ENCODE measurements at regions not wholly inside any gene's neighbourhood (a gene's known extent, or its start where the extent isn't known, plus 50 kb on each side); places are given as distances from the start of the nearest gene placed in this dataset.
A peak's percentile ranks its signal among the peaks of the same experiment; 100 is the strongest.
"Not testable (repeated sequence)": the region's sequence is repeated elsewhere in the genome, so short reads cannot be mapped to it uniquely, and the experiment has no call there.

DNA sequence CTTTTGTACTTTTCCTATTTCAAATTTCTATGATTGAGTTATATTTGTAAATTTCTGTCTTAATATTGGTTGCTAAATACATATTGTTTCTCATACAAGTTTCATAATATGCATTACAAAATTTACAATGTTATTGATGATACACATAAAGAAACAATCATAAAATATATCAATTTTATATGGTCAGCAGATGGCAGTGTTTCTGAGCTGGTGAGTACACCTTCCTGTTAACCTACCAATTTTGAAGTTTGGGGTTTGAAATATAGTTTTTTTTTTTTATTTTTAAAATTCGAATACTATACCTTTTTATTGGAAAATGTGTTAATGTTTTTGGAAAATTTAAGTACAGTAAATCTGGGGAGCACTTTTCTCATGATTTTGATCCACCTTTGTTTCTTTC, 1953.1 kb upstream of the ADGRL3 start:
- peak in 1 of 2 donors; percentile 28 for DNase-seq

GRCh38 chr4:59248313-59248712, 1951.8 kb upstream of the ADGRL3 start:
- DNase-seq: no peak

DNA sequence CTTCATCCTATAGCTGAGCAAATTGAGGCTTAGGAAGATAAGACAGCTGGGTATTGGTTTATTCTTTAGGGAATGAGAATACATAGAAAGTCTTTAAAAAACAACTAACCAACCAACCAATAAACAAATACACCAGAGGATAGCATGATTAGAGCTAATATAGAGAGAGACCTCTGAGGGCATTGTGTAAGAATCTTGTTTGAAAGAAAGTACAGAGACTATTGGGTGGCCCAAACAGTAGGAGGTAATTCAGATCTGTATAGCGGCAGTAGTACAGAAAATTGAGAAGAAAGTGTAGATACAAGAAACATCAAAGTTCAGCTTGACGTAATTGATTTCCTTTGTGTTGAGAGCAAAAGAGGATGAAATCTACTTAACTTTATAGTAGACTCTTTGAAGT, 1951.0 kb upstream of the ADGRL3 start:
- no peak for DNase-seq

DNA sequence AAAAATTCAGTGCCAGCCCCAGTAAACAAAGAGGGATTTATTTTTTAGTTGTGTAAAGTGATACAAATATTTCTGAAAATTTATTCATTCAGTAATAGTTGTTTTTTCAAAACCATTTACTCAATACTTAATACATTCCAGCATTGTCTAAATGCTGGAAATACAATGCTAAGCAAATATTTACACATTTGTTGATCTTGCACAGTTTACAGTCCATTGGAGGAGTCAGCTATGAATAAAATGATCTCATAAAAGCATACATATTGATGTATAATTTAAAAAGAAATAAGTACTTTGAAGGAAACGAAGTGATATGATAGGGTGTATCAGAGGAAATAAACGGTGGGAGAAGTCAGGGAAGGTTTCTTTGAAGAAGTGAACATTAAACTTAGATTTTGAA, 1942.1 kb upstream of the ADGRL3 start:
- DNase-seq: no peak

- no peak for DNase-seq
Measured at GRCh38 chr4:59307609-59308008, 1892.5 kb upstream of the ADGRL3 start.

GRCh38 chr4:59314637-59315036, 1885.5 kb upstream of the ADGRL3 start:
- DNase-seq: no peak

DNA sequence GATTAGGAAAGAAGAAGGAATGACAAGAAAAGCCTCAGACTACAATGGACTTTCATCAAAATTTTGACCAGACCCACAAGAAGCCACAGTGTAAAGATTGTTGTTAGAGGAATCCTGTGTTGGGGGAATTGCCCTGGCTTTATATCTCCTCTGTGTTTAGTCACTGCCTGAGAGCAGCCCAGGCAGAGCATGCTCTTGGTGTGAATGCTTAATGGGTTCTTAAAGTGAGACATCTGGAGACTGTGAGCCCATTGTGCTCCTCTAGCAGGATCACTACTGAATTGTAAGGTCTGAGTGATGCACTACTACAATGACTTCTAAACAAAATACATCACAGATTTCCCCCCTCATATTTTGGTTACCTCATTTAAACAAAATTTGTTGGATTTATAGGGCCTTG, 1860.5 kb upstream of the ADGRL3 start:
- DNase-seq: peak; percentile 5 to 14

DNA sequence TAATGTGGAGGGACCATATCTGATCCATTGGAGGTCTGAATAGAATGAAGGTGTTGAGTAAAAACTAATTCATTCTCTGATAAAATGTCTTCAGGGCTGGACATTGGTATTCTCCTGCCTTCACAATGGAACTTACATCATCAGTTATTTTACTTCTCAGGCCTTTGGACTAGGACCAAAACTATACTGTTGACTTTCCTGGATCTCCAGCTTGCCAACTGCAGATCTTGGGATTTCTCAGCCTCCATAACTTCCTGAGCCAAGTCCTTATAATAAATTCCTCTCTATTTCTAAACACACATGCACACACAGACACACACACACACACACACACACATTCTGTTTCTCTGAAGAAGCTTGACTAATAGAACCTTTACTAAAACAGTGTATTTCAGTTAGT, 1858.6 kb upstream of the ADGRL3 start:
- DNase-seq: no peak

DNA sequence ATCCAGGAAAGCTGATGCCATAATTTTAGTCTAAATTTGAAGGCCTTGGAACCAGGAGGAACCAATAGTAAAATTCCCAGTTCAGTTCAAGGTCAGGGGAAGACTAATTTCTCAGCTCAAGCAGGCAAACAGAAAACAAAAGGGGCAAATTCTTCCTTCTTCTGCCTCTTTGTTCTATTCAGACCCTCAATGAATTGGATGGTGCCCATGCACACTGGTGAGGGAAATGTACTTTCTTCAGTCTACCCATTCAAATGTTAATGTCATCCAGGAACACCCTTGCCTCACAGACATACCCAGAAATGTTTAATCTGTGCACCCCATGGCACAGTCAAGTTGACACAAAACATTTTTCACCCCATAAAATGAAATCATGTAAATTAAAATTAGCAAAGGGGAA, 1851.2 kb upstream of the ADGRL3 start:
- DNase-seq: no peak

DNA sequence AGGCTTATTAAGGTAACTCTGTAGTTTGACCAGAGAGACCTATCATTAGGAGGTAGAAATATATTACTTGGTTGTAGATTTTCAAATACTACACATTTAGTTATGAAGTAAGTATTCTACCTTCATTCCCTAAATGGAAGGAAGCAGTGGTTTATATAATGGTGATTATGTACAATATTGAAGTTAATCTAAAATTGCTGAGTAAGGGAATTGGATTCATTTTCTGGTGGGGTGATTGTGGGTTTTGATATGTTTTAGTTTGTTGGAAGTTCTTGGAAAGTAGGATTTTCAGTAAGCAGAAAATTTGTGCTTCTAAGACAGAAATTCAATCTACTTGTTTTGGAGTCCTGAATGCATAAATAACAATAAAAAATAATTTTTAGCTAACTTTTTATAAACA, 1830.9 kb upstream of the ADGRL3 start:
- no peak for DNase-seq

DNA sequence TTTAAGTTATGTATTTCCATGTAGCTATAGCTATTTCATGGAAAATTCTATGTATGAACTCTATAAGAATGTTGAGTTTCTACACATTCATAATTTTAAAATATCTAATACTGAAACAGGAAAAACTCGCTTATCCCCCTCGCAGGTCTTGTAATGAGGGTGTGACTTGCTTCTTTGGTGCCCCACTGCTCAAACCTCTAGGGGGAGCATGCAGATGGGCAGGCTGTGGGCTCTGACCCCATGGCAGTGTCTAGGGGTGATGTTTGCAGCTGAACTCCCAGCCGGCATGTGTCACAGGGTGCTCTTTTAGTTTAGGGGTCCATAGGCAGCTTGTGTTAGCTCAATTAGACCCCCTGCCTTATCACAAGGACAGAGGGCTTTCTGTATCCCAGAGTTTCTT, 1825.7 kb upstream of the ADGRL3 start:
- no peak for DNase-seq

DNA sequence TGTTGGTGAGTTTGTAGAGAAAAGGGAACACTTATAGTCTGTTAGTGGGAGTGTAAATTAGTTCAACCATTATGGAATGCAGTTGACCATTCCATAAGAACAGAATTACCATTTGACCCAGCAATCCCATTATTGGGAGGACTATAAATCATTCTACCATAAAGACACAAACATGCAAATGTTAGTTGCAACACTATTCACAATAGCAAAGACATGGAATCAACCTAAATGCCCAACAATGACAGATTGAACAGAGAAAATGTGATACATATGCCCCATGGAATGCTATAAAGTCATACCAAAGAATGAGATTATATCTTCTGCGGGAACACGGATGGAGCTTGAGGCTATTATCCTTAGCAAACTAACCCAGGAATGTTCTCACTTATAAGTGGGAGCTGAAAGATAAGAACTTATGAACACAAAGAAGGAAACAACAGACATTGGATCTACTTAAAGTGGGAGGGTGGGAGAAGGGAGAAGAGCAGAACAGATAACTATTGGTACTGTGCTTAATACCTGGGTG, 1819.2 kb upstream of the ADGRL3 start:
- DNase-seq: no peak

- no peak for DNase-seq
Measured at GRCh38 chr4:59381591-59381990, 1818.5 kb upstream of the ADGRL3 start.

DNA sequence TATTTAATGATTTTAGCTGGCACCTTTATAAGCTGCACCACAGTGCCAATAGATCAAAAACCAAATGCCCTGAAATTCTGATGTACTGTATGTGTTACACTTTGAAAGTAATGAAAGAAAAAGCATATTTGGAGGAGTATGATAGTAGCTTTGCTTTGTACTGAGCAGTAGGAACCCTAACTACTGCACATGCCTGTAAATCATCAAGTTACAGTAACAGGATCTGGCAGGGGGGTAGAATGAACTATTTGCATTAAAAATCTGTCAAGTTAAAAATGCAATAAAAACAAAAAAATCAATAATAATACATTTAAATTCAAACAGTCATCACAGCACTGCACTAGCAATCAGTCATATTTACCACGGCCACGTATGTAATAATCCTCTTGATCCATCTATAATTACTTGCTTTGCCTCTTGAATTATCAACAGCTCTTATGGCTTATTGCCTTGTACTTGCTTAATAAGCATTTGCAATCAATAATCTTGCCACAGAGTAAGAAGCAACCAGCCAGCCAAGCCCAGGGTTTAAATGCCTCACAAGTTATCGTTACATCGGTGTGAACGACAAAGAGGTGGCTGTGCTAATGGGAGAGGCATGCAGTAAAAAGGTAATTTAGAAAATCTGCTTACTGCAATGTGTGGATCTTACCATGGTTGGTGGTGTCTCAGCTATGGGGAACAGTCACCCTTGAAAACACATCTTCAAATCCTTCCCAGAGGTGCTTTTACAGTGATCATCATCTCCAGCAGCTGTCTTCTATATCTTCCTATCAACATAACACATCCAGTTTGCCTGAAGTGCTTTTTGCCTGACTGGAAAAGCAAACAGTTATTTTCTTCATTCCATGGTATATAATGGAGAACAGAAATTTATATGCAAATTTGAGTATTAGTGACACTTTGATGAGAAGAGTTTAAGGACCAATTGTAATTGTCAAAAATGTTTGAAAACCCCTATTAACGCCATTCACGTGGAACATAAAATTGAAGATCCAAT, 1812.1 kb upstream of the ADGRL3 start:
- DNase-seq: no peak

DNA sequence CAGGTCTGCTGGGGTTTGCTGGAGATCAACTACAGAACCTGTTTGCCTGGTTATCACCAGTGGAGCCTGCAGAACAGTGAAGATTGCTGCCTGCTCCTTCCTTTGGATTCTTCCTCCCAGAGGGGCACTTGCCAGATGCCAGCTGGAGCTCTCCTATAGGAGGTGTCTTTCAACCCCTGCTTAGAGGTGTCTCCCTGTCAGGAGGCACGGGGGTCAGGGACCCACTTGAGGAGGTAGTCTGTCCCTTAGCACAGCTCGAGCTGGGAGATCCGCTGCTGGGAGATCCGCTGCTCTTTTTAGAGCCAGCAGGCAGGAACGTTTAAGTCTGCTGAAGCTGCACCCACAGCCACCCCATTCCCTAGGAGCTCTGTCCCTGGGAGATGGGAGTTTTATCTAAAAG, 1806.3 kb upstream of the ADGRL3 start:
- no peak for DNase-seq

DNA sequence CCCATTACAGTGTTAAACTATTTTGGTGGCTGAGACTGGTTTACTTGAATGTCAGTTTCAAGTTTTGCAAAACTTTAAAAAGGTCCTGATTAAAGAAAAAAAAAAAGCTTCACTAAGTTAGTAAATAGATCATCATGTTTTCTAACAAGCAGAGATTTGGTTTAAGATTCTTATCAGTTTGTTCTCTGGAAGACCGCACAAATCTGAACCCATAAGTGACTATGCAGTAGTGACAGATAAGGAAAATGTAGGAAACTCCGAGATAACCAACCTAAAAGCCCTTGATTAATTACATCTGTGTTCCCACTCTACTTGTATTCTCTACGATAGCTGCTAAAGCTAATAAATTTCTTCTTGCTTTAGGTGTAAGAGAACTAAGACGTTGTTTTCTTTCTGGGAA, 1799.8 kb upstream of the ADGRL3 start:
- no peak for DNase-seq

GRCh38 chr4:59409647-59410046, 1790.5 kb upstream of the ADGRL3 start:
- DNase-seq: no peak

GRCh38 chr4:59412739-59413138, 1787.4 kb upstream of the ADGRL3 start:
- no peak for DNase-seq

- DNase-seq: no peak
Measured at GRCh38 chr4:59455751-59456150, 1744.4 kb upstream of the ADGRL3 start.

DNA sequence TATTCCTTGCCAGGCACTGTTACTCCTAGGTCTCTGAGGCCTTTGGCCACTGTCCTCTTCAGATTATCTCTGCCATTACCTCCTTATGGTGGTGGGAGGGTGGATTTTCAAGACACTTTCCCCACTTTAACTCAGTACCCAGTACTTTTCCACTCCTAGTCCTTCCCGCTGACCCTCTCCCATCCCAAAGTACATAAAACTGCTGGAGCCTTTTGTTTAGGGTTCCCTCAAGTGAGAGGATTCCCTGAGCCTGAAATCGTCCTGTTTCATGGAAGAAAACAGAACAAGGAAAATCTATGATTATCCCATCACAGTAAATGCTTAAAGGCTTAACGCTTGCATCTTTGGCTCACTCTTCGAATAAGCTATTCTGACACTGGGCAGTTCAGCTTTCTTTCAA, 1742.5 kb upstream of the ADGRL3 start:
- no peak for DNase-seq

GRCh38 chr4:59484944-59485343, 1715.2 kb upstream of the ADGRL3 start:
- no peak for DNase-seq

DNA sequence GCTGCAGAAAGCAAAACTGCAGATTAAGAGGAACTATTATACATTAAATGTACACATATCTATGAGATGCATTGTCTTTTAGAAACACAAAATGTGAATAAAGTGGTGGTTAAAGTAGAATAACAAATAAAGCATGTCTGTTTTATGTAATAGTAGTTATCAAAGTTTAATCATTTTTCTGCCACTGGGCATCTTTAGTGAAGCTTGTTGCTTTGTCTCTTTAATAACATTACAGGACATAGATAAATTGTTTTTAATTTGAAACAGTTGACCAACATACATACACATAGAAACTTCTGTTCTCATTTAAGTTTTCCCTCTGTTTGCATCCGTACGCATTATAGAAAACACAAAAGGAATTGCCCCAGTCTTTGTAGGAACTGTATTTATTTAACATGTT, 1700.0 kb upstream of the ADGRL3 start:
- no peak for DNase-seq

DNA sequence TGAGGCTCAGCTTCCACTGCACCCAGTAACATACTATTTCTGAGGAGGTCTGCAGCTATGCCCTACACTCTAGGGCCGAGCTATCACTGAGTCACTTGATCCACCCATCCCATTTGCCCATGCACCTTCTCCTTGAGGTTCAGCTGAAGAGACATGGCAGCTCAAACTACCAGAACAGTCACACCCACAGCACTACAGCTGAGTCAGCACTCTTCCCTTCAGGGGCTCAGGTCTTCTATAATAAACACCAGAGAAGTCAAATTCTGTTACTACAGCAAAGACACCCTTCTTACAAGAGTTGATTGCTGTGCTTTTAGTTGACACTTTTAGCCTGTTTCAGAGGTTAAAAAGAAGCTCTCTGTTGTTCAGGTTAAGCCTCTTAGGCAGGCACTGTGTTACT, 1696.4 kb upstream of the ADGRL3 start:
- no peak for DNase-seq

DNA sequence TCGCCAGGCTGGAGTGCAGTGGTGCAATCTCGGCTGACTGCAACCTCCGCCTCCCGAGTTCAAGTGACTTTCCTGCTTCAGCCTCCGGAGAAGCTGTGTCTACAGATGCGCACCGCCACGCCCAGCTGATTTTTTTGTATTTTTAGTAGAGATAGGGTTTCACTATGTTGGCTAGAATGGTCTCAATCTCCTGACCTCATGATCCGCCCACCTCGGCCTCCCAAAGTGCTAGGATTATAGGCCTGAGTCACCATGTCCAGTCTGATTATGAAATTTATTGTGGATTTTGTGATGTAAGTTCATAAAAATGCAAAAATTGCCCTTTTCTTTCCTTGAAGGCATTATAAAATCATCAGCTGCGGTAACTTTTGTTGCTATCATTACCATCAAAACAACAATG, 1688.3 kb upstream of the ADGRL3 start:
- DNase-seq: not testable (repeated sequence)

GRCh38 chr4:59517007-59517406, 1683.1 kb upstream of the ADGRL3 start:
- DNase-seq: no peak
